Endothelial cell of umbilical vein (primary cell): ENCODE measurements at regions not wholly inside any gene's neighbourhood (a gene's known extent, or its start where the extent isn't known, plus 50 kb on each side); places are given as distances from the start of the nearest gene placed in this dataset.

Source experiments
- EZH2 ChIP-seq: IDR thresholded peaks from 2 replicates; pipeline ENCODE4 v1.6.1; 2012; ENCODE audit warnings: borderline replicate concordance, low read depth, mild to moderate bottlenecking, moderate library complexity, low read length, inconsistent platforms; ENCODE audit not compliant: severe bottlenecking
- MAX ChIP-seq: IDR thresholded peaks from 2 replicates; pipeline ENCODE4 v1.6.1; 2011; ENCODE audit not compliant: insufficient read depth, insufficient read length
- MYC ChIP-seq: IDR thresholded peaks from one replicate; pipeline ENCODE4 v1.6.1; 2011; ENCODE audit warnings: mild to moderate bottlenecking, low read depth, low read length
- POLR2A ChIP-seq: IDR thresholded peaks from 2 replicates; pipeline ENCODE4 v1.6.1; 2012; ENCODE audit warnings: low read depth, mild to moderate bottlenecking, control low read depth, low read length
- POLR2AphosphoS5 ChIP-seq: IDR thresholded peaks from 2 replicates; pipeline ENCODE4 v1.6.1; 2012; ENCODE audit warnings: low read depth, mild to moderate bottlenecking, control low read depth, low read length, moderate library complexity; ENCODE audit not compliant: insufficient read depth
- TF ChIP-seq, protein P1 (sequence below), 2 donors: IDR thresholded peaks; 1 replicate in 1 of 2; 2 replicates in 1 of 2; pipeline ENCODE4 v1.5.1; 2011; ENCODE audit warnings: low read length in 2 of 2, mild to moderate bottlenecking in 2 of 2, moderate library complexity in 2 of 2, control low read depth in 1 of 2, inconsistent platforms in 1 of 2, low read depth in 1 of 2; ENCODE audit not compliant: insufficient read depth in 1 of 2; ENCODE audit errors: extremely low read depth in 1 of 2

- TF ChIP-seq EZH2 (no peak), POLR2A (no peak), POLR2AphosphoS5 (no peak), MAX (no peak), MYC (no peak)
- TF ChIP-seq, protein P1, sequence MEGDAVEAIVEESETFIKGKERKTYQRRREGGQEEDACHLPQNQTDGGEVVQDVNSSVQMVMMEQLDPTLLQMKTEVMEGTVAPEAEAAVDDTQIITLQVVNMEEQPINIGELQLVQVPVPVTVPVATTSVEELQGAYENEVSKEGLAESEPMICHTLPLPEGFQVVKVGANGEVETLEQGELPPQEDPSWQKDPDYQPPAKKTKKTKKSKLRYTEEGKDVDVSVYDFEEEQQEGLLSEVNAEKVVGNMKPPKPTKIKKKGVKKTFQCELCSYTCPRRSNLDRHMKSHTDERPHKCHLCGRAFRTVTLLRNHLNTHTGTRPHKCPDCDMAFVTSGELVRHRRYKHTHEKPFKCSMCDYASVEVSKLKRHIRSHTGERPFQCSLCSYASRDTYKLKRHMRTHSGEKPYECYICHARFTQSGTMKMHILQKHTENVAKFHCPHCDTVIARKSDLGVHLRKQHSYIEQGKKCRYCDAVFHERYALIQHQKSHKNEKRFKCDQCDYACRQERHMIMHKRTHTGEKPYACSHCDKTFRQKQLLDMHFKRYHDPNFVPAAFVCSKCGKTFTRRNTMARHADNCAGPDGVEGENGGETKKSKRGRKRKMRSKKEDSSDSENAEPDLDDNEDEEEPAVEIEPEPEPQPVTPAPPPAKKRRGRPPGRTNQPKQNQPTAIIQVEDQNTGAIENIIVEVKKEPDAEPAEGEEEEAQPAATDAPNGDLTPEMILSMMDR (IDR thresholded peaks at IDR 0.05; ENCODE audit: extremely low read depth in 1 of 2, insufficient read depth in 1 of 2, low read depth in 1 of 2, low read length in 2 of 2) = no peak
These were observed 488.1 kb upstream of the CDH5 start for GRCh38 chr16:65878347-65878746.
